ENCODE measurements at regions not wholly inside any gene's neighbourhood (a gene's known extent, or its start where the extent isn't known, plus 50 kb on each side); places are given as distances from the start of the nearest gene placed in this dataset.
"Not testable (repeated sequence)": the region's sequence is repeated elsewhere in the genome, so short reads cannot be mapped to it uniquely, and the experiment has no call there.

DNA sequence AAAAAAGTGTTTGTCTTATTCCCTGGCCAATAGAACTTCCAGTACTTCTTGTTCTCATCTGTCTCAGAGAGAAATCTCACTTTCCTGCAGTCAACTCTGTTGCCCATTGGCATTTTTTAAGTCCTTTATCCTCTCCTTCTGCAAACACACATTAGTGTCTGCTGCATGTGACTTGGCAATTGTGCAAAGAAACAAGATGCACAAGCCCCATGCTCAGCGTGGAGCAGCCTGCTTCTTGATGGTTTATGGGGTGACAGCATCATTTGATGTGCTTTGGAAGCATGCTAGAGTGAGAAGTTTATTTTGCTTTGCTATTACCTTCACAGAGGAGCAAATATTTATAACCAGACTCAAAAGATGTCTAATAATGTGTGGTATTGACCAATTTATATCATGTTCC, 238.2 kb downstream of the FAT3 start:
- no peaks in the 10 kb centered on the region for H3K27me3 ChIP-seq (replicated peaks in 2 of 5; ENCODE audit: control insufficient read depth in 4 of 5, insufficient read depth in 5 of 5, low read length in 4 of 5)
- DNase-seq: no peak
- no peak overlapping the region for H3K27ac ChIP-seq (ENCODE audit: insufficient read depth in 1 of 2, low read depth in 1 of 2, low read length in 2 of 2, poor library complexity in 1 of 2, severe bottlenecking in 2 of 2)
- H3K9me3 ChIP-seq (ENCODE audit: control extremely low read depth in 1 of 5, control insufficient read depth in 4 of 5, insufficient read depth in 2 of 5, low read depth in 1 of 5, low read length in 4 of 5): no peaks in the 10 kb centered on the region
- H3K4me3 ChIP-seq (ENCODE audit: control insufficient read depth in 1 of 7, extremely low read depth in 1 of 7, insufficient read depth in 4 of 7, low read depth in 2 of 7, low read length in 6 of 7): no peak overlapping the region
- no peaks in the 10 kb centered on the region for H3K4me1 ChIP-seq (ENCODE audit: control extremely low read depth in 1 of 4, control insufficient read depth in 4 of 4, insufficient read depth in 4 of 4, low read length in 3 of 4)
- no peaks in the 10 kb centered on the region for H3K36me3 ChIP-seq (ENCODE audit: control insufficient read depth in 4 of 4, insufficient read depth in 4 of 4, low read length in 3 of 4)
- ChIA-PET CTCF (no interaction called here), POLR2A (no interaction called here)
- WGBS (ENCODE audit: insufficient coverage): no CpG with 5 or more reads among the region's 1 CpG

DNA sequence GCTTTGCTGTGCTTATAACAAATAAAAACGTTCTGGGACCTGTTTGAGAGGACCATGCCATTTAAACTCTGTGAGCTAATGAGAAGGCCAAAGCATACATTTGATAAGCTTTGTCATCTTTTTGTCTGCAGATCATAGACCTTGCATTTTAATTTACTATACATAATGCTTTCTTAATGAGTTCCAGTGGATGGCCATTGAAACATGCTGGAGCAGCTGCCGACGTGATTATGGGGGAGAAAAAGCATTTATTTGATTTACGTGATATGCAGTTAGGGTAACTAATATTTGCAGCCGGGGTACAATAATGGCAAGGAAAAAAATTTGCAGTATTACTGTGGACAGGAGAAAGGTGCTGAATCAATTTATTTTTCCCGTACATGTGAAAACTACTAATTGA, 240.2 kb downstream of the FAT3 start:
- 96% methylated on average over 5 of the region's 6 CpGs for WGBS (ENCODE audit: insufficient coverage)
- Histone ChIP-seq H3K36me3 (ENCODE audit: control insufficient read depth in 4 of 4, insufficient read depth in 4 of 4, low read length in 3 of 4) (no peaks in the 10 kb centered on the region), H3K4me1 (ENCODE audit: control extremely low read depth in 1 of 4, control insufficient read depth in 4 of 4, insufficient read depth in 4 of 4, low read length in 3 of 4) (no peaks in the 10 kb centered on the region), H3K27ac (ENCODE audit: insufficient read depth in 1 of 2, low read depth in 1 of 2, low read length in 2 of 2, poor library complexity in 1 of 2, severe bottlenecking in 2 of 2) (no peak overlapping the region), H3K27me3 (replicated peaks in 2 of 5; ENCODE audit: control insufficient read depth in 4 of 5, insufficient read depth in 5 of 5, low read length in 4 of 5) (no peaks in the 10 kb centered on the region), H3K9me3 (ENCODE audit: control extremely low read depth in 1 of 5, control insufficient read depth in 4 of 5, insufficient read depth in 2 of 5, low read depth in 1 of 5, low read length in 4 of 5) (peaks cover 0 to 1% (median 0%) of the 10 kb centered on the region in 5 experiments), H3K4me3 (ENCODE audit: control insufficient read depth in 1 of 7, extremely low read depth in 1 of 7, insufficient read depth in 4 of 7, low read depth in 2 of 7, low read length in 6 of 7) (no peak overlapping the region)
- DNase-seq: no peak
- POLR2A ChIA-PET: no interaction called here
- CTCF ChIA-PET: no interaction called here

GRCh38 chr11:92465410-92465809, 240.8 kb downstream of the FAT3 start:
- H3K27me3 ChIP-seq (replicated peaks in 2 of 5; ENCODE audit: control insufficient read depth in 4 of 5, insufficient read depth in 5 of 5, low read length in 4 of 5); POLR2A ChIA-PET; H3K4me1 ChIP-seq (ENCODE audit: control extremely low read depth in 1 of 4, control insufficient read depth in 4 of 4, insufficient read depth in 4 of 4, low read length in 3 of 4); H3K27ac ChIP-seq (ENCODE audit: insufficient read depth in 1 of 2, low read depth in 1 of 2, low read length in 2 of 2, poor library complexity in 1 of 2, severe bottlenecking in 2 of 2); H3K36me3 ChIP-seq (ENCODE audit: control insufficient read depth in 4 of 4, insufficient read depth in 4 of 4, low read length in 3 of 4); H3K9me3 ChIP-seq (ENCODE audit: control extremely low read depth in 1 of 5, control insufficient read depth in 4 of 5, insufficient read depth in 2 of 5, low read depth in 1 of 5, low read length in 4 of 5); DNase-seq; H3K4me3 ChIP-seq (ENCODE audit: control insufficient read depth in 1 of 7, extremely low read depth in 1 of 7, insufficient read depth in 4 of 7, low read depth in 2 of 7, low read length in 6 of 7); CTCF ChIA-PET: not testable (repeated sequence)
- WGBS (ENCODE audit: insufficient coverage): no CpG with 5 or more reads among the region's 3 CpGs

DNA sequence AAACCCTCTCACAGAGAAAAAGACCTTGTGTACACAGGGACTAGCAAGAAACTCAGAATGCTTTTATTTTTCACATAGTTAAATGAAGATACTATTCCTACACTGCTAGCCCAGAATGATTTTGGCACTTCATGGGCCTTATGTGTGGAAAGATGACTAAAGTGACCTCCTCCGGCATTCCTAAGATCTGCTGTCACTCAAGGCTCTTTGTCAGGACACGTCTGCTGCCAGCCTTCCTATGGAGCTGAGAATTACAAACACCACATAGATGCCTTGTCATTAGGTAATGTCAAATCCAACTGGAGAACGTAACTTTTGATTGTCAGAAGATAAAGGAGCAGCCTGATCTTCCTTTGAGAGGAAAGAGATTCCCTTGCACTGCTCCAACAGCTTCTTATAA, 249.1 kb downstream of the FAT3 start:
- Histone ChIP-seq H3K27me3 (replicated peaks in 2 of 5; ENCODE audit: control insufficient read depth in 4 of 5, insufficient read depth in 5 of 5, low read length in 4 of 5) (no peaks in the 10 kb centered on the region), H3K36me3 (ENCODE audit: control insufficient read depth in 4 of 4, insufficient read depth in 4 of 4, low read length in 3 of 4) (no peaks in the 10 kb centered on the region), H3K27ac (ENCODE audit: insufficient read depth in 1 of 2, low read depth in 1 of 2, low read length in 2 of 2, poor library complexity in 1 of 2, severe bottlenecking in 2 of 2) (no peak overlapping the region), H3K9me3 (ENCODE audit: control extremely low read depth in 1 of 5, control insufficient read depth in 4 of 5, insufficient read depth in 2 of 5, low read depth in 1 of 5, low read length in 4 of 5) (peaks cover 0 to 3% (median 0%) of the 10 kb centered on the region in 5 experiments), H3K4me1 (ENCODE audit: control extremely low read depth in 1 of 4, control insufficient read depth in 4 of 4, insufficient read depth in 4 of 4, low read length in 3 of 4) (no peaks in the 10 kb centered on the region), H3K4me3 (ENCODE audit: control insufficient read depth in 1 of 7, extremely low read depth in 1 of 7, insufficient read depth in 4 of 7, low read depth in 2 of 7, low read length in 6 of 7) (no peak overlapping the region)
- CTCF ChIA-PET: no interaction called here
- POLR2A ChIA-PET: no interaction called here
- no peak for DNase-seq
- WGBS (ENCODE audit: insufficient coverage): 100% methylated on average over 3 of the region's 3 CpGs

GRCh38 chr11:92475316-92475715, 250.7 kb downstream of the FAT3 start:
- DNase-seq: no peak
- CTCF ChIA-PET: no interaction called here
- no peaks in the 10 kb centered on the region for H3K27me3 ChIP-seq (replicated peaks in 2 of 5; ENCODE audit: control insufficient read depth in 4 of 5, insufficient read depth in 5 of 5, low read length in 4 of 5)
- no peak overlapping the region for H3K4me3 ChIP-seq (ENCODE audit: control insufficient read depth in 1 of 7, extremely low read depth in 1 of 7, insufficient read depth in 4 of 7, low read depth in 2 of 7, low read length in 6 of 7)
- H3K9me3 ChIP-seq (ENCODE audit: control extremely low read depth in 1 of 5, control insufficient read depth in 4 of 5, insufficient read depth in 2 of 5, low read depth in 1 of 5, low read length in 4 of 5): peaks cover 0 to 1% (median 0%) of the 10 kb centered on the region in 5 experiments
- POLR2A ChIA-PET: no interaction called here
- H3K36me3 ChIP-seq (ENCODE audit: control insufficient read depth in 4 of 4, insufficient read depth in 4 of 4, low read length in 3 of 4): no peaks in the 10 kb centered on the region
- no peak overlapping the region for H3K27ac ChIP-seq (ENCODE audit: insufficient read depth in 1 of 2, low read depth in 1 of 2, low read length in 2 of 2, poor library complexity in 1 of 2, severe bottlenecking in 2 of 2)
- H3K4me1 ChIP-seq (ENCODE audit: control extremely low read depth in 1 of 4, control insufficient read depth in 4 of 4, insufficient read depth in 4 of 4, low read length in 3 of 4): no peaks in the 10 kb centered on the region

- Histone ChIP-seq H3K4me3 (ENCODE audit: control insufficient read depth in 1 of 7, extremely low read depth in 1 of 7, insufficient read depth in 4 of 7, low read depth in 2 of 7, low read length in 6 of 7) (no peak overlapping the region), H3K27ac (ENCODE audit: insufficient read depth in 1 of 2, low read depth in 1 of 2, low read length in 2 of 2, poor library complexity in 1 of 2, severe bottlenecking in 2 of 2) (no peak overlapping the region), H3K4me1 (ENCODE audit: control extremely low read depth in 1 of 4, control insufficient read depth in 4 of 4, insufficient read depth in 4 of 4, low read length in 3 of 4) (no peaks in the 10 kb centered on the region), H3K9me3 (ENCODE audit: control extremely low read depth in 1 of 5, control insufficient read depth in 4 of 5, insufficient read depth in 2 of 5, low read depth in 1 of 5, low read length in 4 of 5) (no peaks in the 10 kb centered on the region), H3K27me3 (replicated peaks in 2 of 5; ENCODE audit: control insufficient read depth in 4 of 5, insufficient read depth in 5 of 5, low read length in 4 of 5) (no peaks in the 10 kb centered on the region), H3K36me3 (ENCODE audit: control insufficient read depth in 4 of 4, insufficient read depth in 4 of 4, low read length in 3 of 4) (no peaks in the 10 kb centered on the region)
- CTCF ChIA-PET: no interaction called here
- POLR2A ChIA-PET: no interaction called here
- DNase-seq: no peak
- WGBS (ENCODE audit: insufficient coverage): 92% methylated on average over 2 of the region's 3 CpGs
Observed at GRCh38 chr11:92475819-92476218, 251.2 kb downstream of the FAT3 start.

- Histone ChIP-seq H3K27me3 (replicated peaks in 2 of 5; ENCODE audit: control insufficient read depth in 4 of 5, insufficient read depth in 5 of 5, low read length in 4 of 5) (no peaks in the 10 kb centered on the region), H3K36me3 (ENCODE audit: control insufficient read depth in 4 of 4, insufficient read depth in 4 of 4, low read length in 3 of 4) (no peaks in the 10 kb centered on the region), H3K4me1 (ENCODE audit: control extremely low read depth in 1 of 4, control insufficient read depth in 4 of 4, insufficient read depth in 4 of 4, low read length in 3 of 4) (no peaks in the 10 kb centered on the region), H3K4me3 (ENCODE audit: control insufficient read depth in 1 of 7, extremely low read depth in 1 of 7, insufficient read depth in 4 of 7, low read depth in 2 of 7, low read length in 6 of 7) (no peak overlapping the region), H3K27ac (ENCODE audit: insufficient read depth in 1 of 2, low read depth in 1 of 2, low read length in 2 of 2, poor library complexity in 1 of 2, severe bottlenecking in 2 of 2) (no peak overlapping the region), H3K9me3 (ENCODE audit: control extremely low read depth in 1 of 5, control insufficient read depth in 4 of 5, insufficient read depth in 2 of 5, low read depth in 1 of 5, low read length in 4 of 5) (no peaks in the 10 kb centered on the region)
- ChIA-PET POLR2A (interaction anchor here (0.6 kb wide), 1 partner anchor 200 kb away, joined by 3 read pairs; no protein-coding TSS in a partner anchor), CTCF (no interaction called here)
- 97% methylated on average over 3 of the region's 3 CpGs for WGBS (ENCODE audit: insufficient coverage)
- no peak for DNase-seq
Observed at GRCh38 chr11:92477686-92478085, 253.1 kb downstream of the FAT3 start.

DNA sequence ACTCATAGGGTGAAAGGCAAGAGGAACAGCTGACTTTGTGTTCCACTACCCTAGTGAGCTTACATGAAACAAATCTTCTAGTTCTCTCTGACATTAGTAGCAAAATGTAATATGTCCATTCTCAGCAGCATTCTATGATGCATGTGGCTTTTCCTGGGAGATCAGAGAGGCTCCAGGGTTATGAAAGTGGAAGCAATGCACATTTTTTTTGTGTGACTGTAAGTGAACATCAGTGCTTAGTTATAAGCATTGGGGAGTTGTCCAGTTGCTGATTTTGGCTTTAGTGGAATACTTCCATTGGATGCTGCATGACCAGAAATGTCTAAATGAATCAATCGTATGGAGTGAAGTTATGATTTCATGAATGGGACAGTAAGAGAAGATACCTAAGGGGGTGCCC, 255.9 kb downstream of the FAT3 start:
- ChIA-PET POLR2A (no interaction called here), CTCF (no interaction called here)
- no peak for DNase-seq
- H3K4me1 ChIP-seq (ENCODE audit: control extremely low read depth in 1 of 4, control insufficient read depth in 4 of 4, insufficient read depth in 4 of 4, low read length in 3 of 4): no peaks in the 10 kb centered on the region
- H3K27ac ChIP-seq (ENCODE audit: insufficient read depth in 1 of 2, low read depth in 1 of 2, low read length in 2 of 2, poor library complexity in 1 of 2, severe bottlenecking in 2 of 2): no peak overlapping the region
- no peaks in the 10 kb centered on the region for H3K36me3 ChIP-seq (ENCODE audit: control insufficient read depth in 4 of 4, insufficient read depth in 4 of 4, low read length in 3 of 4)
- 100% methylated on average over 1 of the region's 1 CpG for WGBS (ENCODE audit: insufficient coverage)
- no peaks in the 10 kb centered on the region for H3K9me3 ChIP-seq (ENCODE audit: control extremely low read depth in 1 of 5, control insufficient read depth in 4 of 5, insufficient read depth in 2 of 5, low read depth in 1 of 5, low read length in 4 of 5)
- no peak overlapping the region for H3K4me3 ChIP-seq (ENCODE audit: control insufficient read depth in 1 of 7, extremely low read depth in 1 of 7, insufficient read depth in 4 of 7, low read depth in 2 of 7, low read length in 6 of 7)
- H3K27me3 ChIP-seq (replicated peaks in 2 of 5; ENCODE audit: control insufficient read depth in 4 of 5, insufficient read depth in 5 of 5, low read length in 4 of 5): no peaks in the 10 kb centered on the region
